Body of pancreas (tissue), 4 donors: ENCODE measurements at regions not wholly inside any gene's neighbourhood (a gene's known extent, or its start where the extent isn't known, plus 50 kb on each side); places are given as distances from the start of the nearest gene placed in this dataset.

ENCODE experiments used
- CTCF ChIP-seq, 7 experiments: fragments of 450-650 bp in 4 of 7; fragments of 200-600 bp in 3 of 7; sonication (generic) in 3 of 7; IDR thresholded peaks; one replicate each; pipeline ENCODE4 v1.5.1; 2016 to 2019; ENCODE audit warnings: antibody characterized with exemption in 7 of 7
- POLR2A ChIP-seq, 3 donors: fragments of 450-650 bp; IDR thresholded peaks; one replicate each; pipeline ENCODE4 v1.6.1; 2016; ENCODE audit warnings: antibody characterized with exemption in 3 of 3, mild to moderate bottlenecking in 2 of 3

GRCh38 chr11:97740801-97741151 lies 1280.0 kb upstream of the CNTN5 start:
- TF ChIP-seq CTCF (IDR thresholded peaks at IDR 0.05), result no peak
- TF ChIP-seq POLR2A (IDR thresholded peaks at IDR 0.05), result no peak
